OCI-LY3 (cell line): ENCODE measurements at regions not wholly inside any gene's neighbourhood (a gene's known extent, or its start where the extent isn't known, plus 50 kb on each side); places are given as distances from the start of the nearest gene placed in this dataset.
A peak's percentile ranks its signal among the peaks of the same experiment; 100 is the strongest.

Experiments
- H2AFZ ChIP-seq: fragments of 200-600, 300-600 bp; shearing (Covaris generic); 2 replicates; pipeline ENCODE4 v1.6.0; 2014; ENCODE audit warnings: antibody characterized with exemption, low read depth, low read length
- H3K27ac ChIP-seq: fragments of 200-600, 300-600 bp; sonication (generic); 2 replicates; pipeline ENCODE4 v1.5.1; 2014; ENCODE audit warnings: mild to moderate bottlenecking, low read length, moderate library complexity, mixed read lengths
- H3K27me3 ChIP-seq: fragments of 200-600, 300-600 bp; sonication (generic); 2 replicates; pipeline ENCODE4 v1.6.1; 2014; ENCODE audit warnings: low read depth, low read length, mixed read lengths
- H3K36me3 ChIP-seq: fragments of 200-600, 300-600 bp; sonication (generic); replicated peaks from 2 replicates; pipeline ENCODE3; 2014; ENCODE audit warnings: low read depth, low read length, mixed read lengths
- H3K4me1 ChIP-seq: fragments of 300-600, 200-600 bp; sonication (generic); 2 replicates; pipeline ENCODE4 v1.6.1; 2014; ENCODE audit warnings: low read length, mixed read lengths
- H3K4me2 ChIP-seq: fragments of 200-600, 300-600 bp; sonication (generic); 2 replicates; pipeline ENCODE4 v1.6.1; 2014; ENCODE audit warnings: low read length, mixed read lengths
- H3K4me3 ChIP-seq: fragments of 300-600, 200-600 bp; sonication (generic); 2 replicates; pipeline ENCODE4 v1.5.1; 2014; ENCODE audit warnings: antibody characterized with exemption, mild to moderate bottlenecking, low read length, moderate library complexity
- H3K79me2 ChIP-seq: fragments of 300-600, 200-600 bp; shearing (Covaris generic); 2 replicates; pipeline ENCODE4 v1.6.1; 2014; ENCODE audit warnings: mild to moderate bottlenecking, low read length, mixed read lengths
- H3K9ac ChIP-seq: fragments of 300-600, 200-600 bp; shearing (Covaris generic); 2 replicates; pipeline ENCODE4 v1.6.0; 2014; ENCODE audit warnings: mild to moderate bottlenecking, low read length, moderate library complexity
- H3K9me3 ChIP-seq: fragments of 200-600, 300-600 bp; shearing (Covaris generic); 2 replicates; pipeline ENCODE4 v1.6.1; 2014; ENCODE audit warnings: low read length, mixed read lengths; ENCODE audit not compliant: insufficient read depth
- H4K20me1 ChIP-seq: fragments of 200-600, 300-600 bp; sonication (generic); 2 replicates; pipeline ENCODE4 v1.6.1; 2016; ENCODE audit warnings: low read length, mixed read lengths; ENCODE audit not compliant: insufficient read depth
- CTCF ChIP-seq: fragments of 200-600, 300-600 bp; sonication (generic); IDR thresholded peaks from 2 replicates; pipeline ENCODE4 v1.5.1; 2014; ENCODE audit warnings: antibody characterized with exemption, low read length, low read depth
- EZH2phosphoT487 ChIP-seq: fragments of 200-600 bp; shearing (Covaris generic); IDR thresholded peaks from 2 replicates; pipeline ENCODE4 v1.6.1; 2018; ENCODE audit warnings: antibody characterized with exemption, mixed run types, low read depth

GRCh38 chr3:5489536-5489935 is 302.0 kb downstream of the EDEM1 start:
- Histone ChIP-seq H2AFZ (no peak overlapping the region), H3K4me3 (peak overlapping the region; percentile 37), H3K9me3 (no peaks in the 10 kb centered on the region), H4K20me1 (no peaks in the 10 kb centered on the region), H3K27ac (no peak overlapping the region), H3K79me2 (no peaks in the 10 kb centered on the region), H3K27me3 (peaks cover 63% of the 10 kb centered on the region), H3K9ac (no peak overlapping the region), H3K4me1 (peaks cover 14% of the 10 kb centered on the region), H3K36me3 (no peaks in the 10 kb centered on the region), H3K4me2 (peak overlapping the region; percentile 63)
- no peak for TF ChIP-seq EZH2phosphoT487
- no peak for TF ChIP-seq CTCF

- H3K4me3 ChIP-seq: no peak overlapping the region
- no peak for TF ChIP-seq CTCF
- no peak for TF ChIP-seq EZH2phosphoT487
- peaks cover 16% of the 10 kb centered on the region for H3K4me1 ChIP-seq
- no peak overlapping the region for H3K27ac ChIP-seq
- no peak overlapping the region for H3K9ac ChIP-seq
- H2AFZ ChIP-seq: no peak overlapping the region
- no peak overlapping the region for H3K4me2 ChIP-seq
- H3K36me3 ChIP-seq: no peaks in the 10 kb centered on the region
- H4K20me1 ChIP-seq: peaks cover 9% of the 10 kb centered on the region; the same call in 1 of the 2 replicates
- no peaks in the 10 kb centered on the region for H3K79me2 ChIP-seq
- no peaks in the 10 kb centered on the region for H3K9me3 ChIP-seq
- H3K27me3 ChIP-seq: peaks cover 79% of the 10 kb centered on the region
Observed at GRCh38 chr3:5494905-5495519, 307.5 kb downstream of the EDEM1 start.

GRCh38 chr3:5497497-5497896 is 310.0 kb downstream of the EDEM1 start:
- no peak overlapping the region for H3K27ac ChIP-seq
- H3K36me3 ChIP-seq: no peaks in the 10 kb centered on the region
- H3K9me3 ChIP-seq: no peaks in the 10 kb centered on the region
- peaks cover 79% of the 10 kb centered on the region for H3K27me3 ChIP-seq
- no peak overlapping the region for H2AFZ ChIP-seq
- no peaks in the 10 kb centered on the region for H3K79me2 ChIP-seq
- peaks cover 9% of the 10 kb centered on the region; the same call in 1 of the 2 replicates for H4K20me1 ChIP-seq
- H3K4me1 ChIP-seq: peaks cover 19% of the 10 kb centered on the region
- no peak overlapping the region for H3K4me3 ChIP-seq
- TF ChIP-seq CTCF (no peak), EZH2phosphoT487 (no peak)
- H3K9ac ChIP-seq: no peak overlapping the region
- no peak overlapping the region for H3K4me2 ChIP-seq

GRCh38 chr3:5498981-5499380 is 311.5 kb downstream of the EDEM1 start:
- Histone ChIP-seq H2AFZ (no peak overlapping the region), H3K79me2 (no peaks in the 10 kb centered on the region), H3K9ac (no peak overlapping the region), H3K36me3 (no peaks in the 10 kb centered on the region), H3K4me1 (peaks cover 19% of the 10 kb centered on the region), H3K27ac (no peak overlapping the region), H3K9me3 (no peaks in the 10 kb centered on the region), H3K4me3 (no peak overlapping the region), H3K4me2 (peak overlapping the region; percentile 66), H4K20me1 (peaks cover 9% of the 10 kb centered on the region; the same call in 1 of the 2 replicates), H3K27me3 (peaks cover 80% of the 10 kb centered on the region)
- no peak for TF ChIP-seq CTCF
- no peak for TF ChIP-seq EZH2phosphoT487
